ENCODE measurements at regions not wholly inside any gene's neighbourhood (a gene's known extent, or its start where the extent isn't known, plus 50 kb on each side); places are given as distances from the start of the nearest gene placed in this dataset.

DNA sequence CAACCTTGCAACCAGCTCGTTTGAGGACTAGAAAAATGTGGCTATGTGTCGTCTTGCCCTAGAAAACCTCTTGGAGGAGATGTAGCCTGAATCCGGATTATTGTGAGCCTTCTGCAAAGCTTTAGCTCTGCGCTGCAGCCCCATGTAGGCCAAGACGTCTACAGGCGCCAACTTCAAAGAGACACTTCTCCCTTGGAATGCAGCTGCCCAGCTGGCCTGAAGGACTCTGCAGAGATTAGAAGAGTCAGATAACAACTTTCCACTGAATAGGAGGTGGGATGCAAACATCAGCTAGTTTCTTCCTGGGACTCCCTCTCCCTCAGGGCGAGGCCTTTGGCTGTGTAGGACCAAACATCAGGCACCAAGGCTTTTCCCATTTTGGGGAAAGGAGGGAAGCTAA is 356.5 kb upstream of the IL12A start:
- no peaks in the 10 kb centered on the region for H3K4me1 ChIP-seq (ENCODE audit: control insufficient read depth in 3 of 3, insufficient read depth in 3 of 3, low read length in 3 of 3)
- no peak overlapping the region for H3K4me3 ChIP-seq (ENCODE audit: low read length in 3 of 3)
- H3K36me3 ChIP-seq (ENCODE audit: control insufficient read depth in 3 of 3, insufficient read depth in 3 of 3, low read length in 3 of 3): no peaks in the 10 kb centered on the region
- H3K27me3 ChIP-seq (ENCODE audit: control insufficient read depth in 3 of 3, insufficient read depth in 3 of 3, low read length in 3 of 3): no peaks in the 10 kb centered on the region
- H3K9ac ChIP-seq (ENCODE audit: low read depth in 1 of 3, low read length in 3 of 3): no peak overlapping the region
- H3K9me3 ChIP-seq (ENCODE audit: control insufficient read depth in 3 of 3, low read length in 3 of 3): no peaks in the 10 kb centered on the region
- H3K27ac ChIP-seq (ENCODE audit: low read depth, low read length): no peak overlapping the region

DNA sequence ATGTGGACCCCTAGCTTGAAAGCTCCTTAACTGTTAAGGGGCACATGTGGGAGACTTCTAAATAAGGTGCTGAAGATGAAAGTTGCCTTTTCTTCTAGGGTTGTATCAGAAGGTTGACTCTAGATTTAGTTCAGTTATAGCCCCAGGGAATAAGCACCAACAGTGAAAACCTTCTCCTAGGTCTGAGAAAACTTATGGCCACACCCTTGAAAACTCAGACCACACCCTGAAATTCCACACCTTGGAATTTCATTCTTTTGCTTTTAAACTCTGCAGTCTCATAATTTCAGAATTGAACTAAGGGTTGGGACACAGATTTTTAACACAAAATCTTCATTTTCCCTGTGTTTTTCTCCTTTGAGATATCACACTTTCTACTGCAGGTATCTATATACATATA is 355.8 kb upstream of the IL12A start:
- no peaks in the 10 kb centered on the region for H3K36me3 ChIP-seq (ENCODE audit: control insufficient read depth in 3 of 3, insufficient read depth in 3 of 3, low read length in 3 of 3)
- H3K4me1 ChIP-seq (ENCODE audit: control insufficient read depth in 3 of 3, insufficient read depth in 3 of 3, low read length in 3 of 3): no peaks in the 10 kb centered on the region
- H3K9ac ChIP-seq (ENCODE audit: low read depth in 1 of 3, low read length in 3 of 3): no peak overlapping the region
- H3K27ac ChIP-seq (ENCODE audit: low read depth, low read length): no peak overlapping the region
- no peak overlapping the region for H3K4me3 ChIP-seq (ENCODE audit: low read length in 3 of 3)
- no peaks in the 10 kb centered on the region for H3K9me3 ChIP-seq (ENCODE audit: control insufficient read depth in 3 of 3, low read length in 3 of 3)
- no peaks in the 10 kb centered on the region for H3K27me3 ChIP-seq (ENCODE audit: control insufficient read depth in 3 of 3, insufficient read depth in 3 of 3, low read length in 3 of 3)

DNA sequence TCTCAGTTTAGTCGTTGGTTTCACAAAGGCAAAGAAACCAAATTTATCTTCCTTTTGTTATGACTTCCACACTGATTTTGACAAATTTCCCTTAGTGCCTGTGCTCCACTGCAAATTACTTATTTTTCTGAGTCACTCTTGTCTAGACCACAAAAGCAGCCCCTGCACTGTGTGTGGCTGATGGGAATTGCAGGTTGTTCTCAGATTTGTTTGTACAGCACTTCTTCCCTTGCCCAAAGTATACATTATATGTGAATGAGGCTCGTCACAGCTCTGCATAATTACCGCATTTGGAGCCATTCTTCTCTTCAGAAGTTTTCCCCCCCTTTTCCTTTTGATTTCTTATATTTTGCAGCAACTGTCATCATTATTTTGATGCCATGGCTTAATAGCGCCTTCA is 354.2 kb upstream of the IL12A start:
- Histone ChIP-seq H3K36me3 (ENCODE audit: control insufficient read depth in 3 of 3, insufficient read depth in 3 of 3, low read length in 3 of 3) (no peaks in the 10 kb centered on the region), H3K9ac (ENCODE audit: low read depth in 1 of 3, low read length in 3 of 3) (no peak overlapping the region), H3K27ac (ENCODE audit: low read depth, low read length) (no peak overlapping the region), H3K9me3 (ENCODE audit: control insufficient read depth in 3 of 3, low read length in 3 of 3) (no peaks in the 10 kb centered on the region), H3K4me3 (ENCODE audit: low read length in 3 of 3) (no peak overlapping the region), H3K27me3 (ENCODE audit: control insufficient read depth in 3 of 3, insufficient read depth in 3 of 3, low read length in 3 of 3) (no peaks in the 10 kb centered on the region), H3K4me1 (ENCODE audit: control insufficient read depth in 3 of 3, insufficient read depth in 3 of 3, low read length in 3 of 3) (no peaks in the 10 kb centered on the region)

DNA sequence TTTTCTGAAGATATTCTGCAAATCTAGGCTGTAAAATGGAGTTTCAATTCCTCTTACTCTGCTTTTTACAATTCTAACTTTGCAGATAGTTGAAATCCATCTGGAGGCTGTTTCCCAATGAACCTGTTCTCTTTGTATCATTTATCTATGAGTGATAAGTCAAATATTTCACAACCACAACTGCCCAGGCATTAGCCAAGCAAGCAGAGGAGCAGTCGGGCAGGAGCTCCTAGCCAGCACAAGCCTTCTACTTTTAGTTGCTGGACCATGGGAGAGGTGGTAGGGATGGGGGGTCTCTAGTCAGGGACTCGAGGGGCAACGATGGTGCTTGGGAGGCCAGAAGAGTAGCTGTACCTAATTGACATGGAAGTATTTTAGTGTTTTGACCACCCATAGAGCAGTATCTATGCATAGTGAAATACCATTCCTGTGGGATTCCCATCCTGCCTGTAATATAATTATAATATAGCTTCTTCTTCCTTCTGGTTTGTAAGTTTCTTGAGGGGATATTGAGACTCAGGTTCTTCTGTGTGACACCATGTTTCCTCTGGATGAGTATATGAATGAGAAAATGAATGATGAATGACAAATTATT is 353.5 kb upstream of the IL12A start:
- Histone ChIP-seq H3K4me3 (ENCODE audit: low read length in 3 of 3) (no peak overlapping the region), H3K4me1 (ENCODE audit: control insufficient read depth in 3 of 3, insufficient read depth in 3 of 3, low read length in 3 of 3) (no peaks in the 10 kb centered on the region), H3K36me3 (ENCODE audit: control insufficient read depth in 3 of 3, insufficient read depth in 3 of 3, low read length in 3 of 3) (no peaks in the 10 kb centered on the region), H3K9ac (ENCODE audit: low read depth in 1 of 3, low read length in 3 of 3) (no peak overlapping the region), H3K27me3 (ENCODE audit: control insufficient read depth in 3 of 3, insufficient read depth in 3 of 3, low read length in 3 of 3) (no peaks in the 10 kb centered on the region), H3K9me3 (ENCODE audit: control insufficient read depth in 3 of 3, low read length in 3 of 3) (no peaks in the 10 kb centered on the region), H3K27ac (ENCODE audit: low read depth, low read length) (no peak overlapping the region)

DNA sequence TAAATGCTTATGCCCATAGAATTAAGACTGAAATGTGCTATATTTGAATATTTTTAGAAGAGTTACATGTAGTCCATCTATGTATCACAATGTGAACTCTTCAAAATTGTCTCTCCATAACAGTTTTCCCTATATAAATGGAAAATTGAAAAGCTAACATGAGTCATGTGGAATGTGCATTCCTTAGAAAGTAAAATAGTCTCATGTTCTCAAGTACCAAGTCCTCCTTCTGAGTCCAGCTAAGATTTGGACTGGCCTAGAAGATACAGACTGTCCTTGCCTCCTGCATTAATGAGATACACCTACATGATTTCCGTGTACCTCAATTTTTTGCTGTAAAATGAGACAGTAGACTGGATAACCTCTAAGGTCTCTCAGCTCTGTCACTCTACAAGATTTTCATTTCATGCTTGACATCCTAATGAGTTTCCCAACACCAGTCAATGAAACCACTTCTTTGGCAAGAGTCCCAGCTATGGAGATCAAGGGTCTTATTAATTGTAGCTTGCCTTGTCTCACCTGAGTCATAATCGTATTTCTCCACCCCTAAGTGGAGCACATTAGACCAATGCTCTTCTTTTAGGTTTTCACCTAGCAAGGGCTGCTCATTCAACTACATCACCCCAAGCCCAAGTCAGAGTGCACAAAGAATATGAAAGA is 350.6 kb upstream of the IL12A start:
- Histone ChIP-seq H3K27me3 (ENCODE audit: control insufficient read depth in 3 of 3, insufficient read depth in 3 of 3, low read length in 3 of 3) (no peaks in the 10 kb centered on the region), H3K4me1 (ENCODE audit: control insufficient read depth in 3 of 3, insufficient read depth in 3 of 3, low read length in 3 of 3) (no peaks in the 10 kb centered on the region), H3K27ac (ENCODE audit: low read depth, low read length) (no peak overlapping the region), H3K4me3 (ENCODE audit: low read length in 3 of 3) (no peak overlapping the region), H3K9me3 (ENCODE audit: control insufficient read depth in 3 of 3, low read length in 3 of 3) (no peaks in the 10 kb centered on the region), H3K9ac (ENCODE audit: low read depth in 1 of 3, low read length in 3 of 3) (no peak overlapping the region), H3K36me3 (ENCODE audit: control insufficient read depth in 3 of 3, insufficient read depth in 3 of 3, low read length in 3 of 3) (no peaks in the 10 kb centered on the region)

DNA sequence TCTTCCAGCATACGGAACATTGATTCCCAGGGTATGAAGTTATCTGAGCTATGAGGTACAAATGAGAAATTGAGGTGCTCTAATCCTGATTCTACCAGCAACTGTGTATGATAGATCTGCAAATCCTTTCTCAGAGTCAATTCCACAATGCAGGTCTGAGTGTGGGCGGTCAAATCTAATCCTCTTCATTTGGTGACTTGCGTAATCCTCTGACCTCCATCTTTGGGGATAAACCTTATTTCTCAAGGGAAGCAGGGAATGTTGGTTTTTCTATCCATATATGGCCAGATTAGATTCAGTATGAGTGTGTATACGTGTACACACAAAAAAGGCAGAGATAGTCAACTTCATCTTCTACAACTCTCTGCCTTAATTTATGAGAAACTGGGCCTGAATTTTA is 348.4 kb upstream of the IL12A start:
- H3K9ac ChIP-seq (ENCODE audit: low read depth in 1 of 3, low read length in 3 of 3): no peak overlapping the region
- H3K9me3 ChIP-seq (ENCODE audit: control insufficient read depth in 3 of 3, low read length in 3 of 3): no peaks in the 10 kb centered on the region
- H3K27me3 ChIP-seq (ENCODE audit: control insufficient read depth in 3 of 3, insufficient read depth in 3 of 3, low read length in 3 of 3): no peaks in the 10 kb centered on the region
- H3K27ac ChIP-seq (ENCODE audit: low read depth, low read length): no peak overlapping the region
- no peaks in the 10 kb centered on the region for H3K36me3 ChIP-seq (ENCODE audit: control insufficient read depth in 3 of 3, insufficient read depth in 3 of 3, low read length in 3 of 3)
- no peaks in the 10 kb centered on the region for H3K4me1 ChIP-seq (ENCODE audit: control insufficient read depth in 3 of 3, insufficient read depth in 3 of 3, low read length in 3 of 3)
- H3K4me3 ChIP-seq (ENCODE audit: low read length in 3 of 3): no peak overlapping the region

DNA sequence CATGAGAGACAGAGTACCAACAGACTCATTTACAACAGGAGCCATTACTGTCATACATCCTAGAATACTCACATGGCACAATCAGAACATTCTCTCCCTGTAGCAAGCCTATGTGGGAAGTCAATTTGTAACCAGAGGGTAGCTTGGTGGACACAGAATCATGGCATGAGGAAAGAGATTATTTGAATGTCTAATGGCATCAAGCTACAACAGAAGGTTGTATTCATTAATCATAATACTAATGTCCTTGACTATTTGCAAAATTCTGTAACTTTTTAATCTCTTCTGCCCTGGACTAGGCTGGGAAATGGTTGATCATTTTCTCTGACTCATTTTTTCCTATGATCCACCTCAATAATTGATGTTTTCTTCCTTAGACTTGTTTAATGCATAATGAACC is 345.2 kb upstream of the IL12A start:
- Histone ChIP-seq H3K9ac (ENCODE audit: low read depth in 1 of 3, low read length in 3 of 3) (no peak overlapping the region), H3K27me3 (ENCODE audit: control insufficient read depth in 3 of 3, insufficient read depth in 3 of 3, low read length in 3 of 3) (no peaks in the 10 kb centered on the region), H3K4me1 (ENCODE audit: control insufficient read depth in 3 of 3, insufficient read depth in 3 of 3, low read length in 3 of 3) (no peaks in the 10 kb centered on the region), H3K9me3 (ENCODE audit: control insufficient read depth in 3 of 3, low read length in 3 of 3) (no peaks in the 10 kb centered on the region), H3K36me3 (ENCODE audit: control insufficient read depth in 3 of 3, insufficient read depth in 3 of 3, low read length in 3 of 3) (no peaks in the 10 kb centered on the region), H3K27ac (ENCODE audit: low read depth, low read length) (no peak overlapping the region), H3K4me3 (ENCODE audit: low read length in 3 of 3) (no peak overlapping the region)

DNA sequence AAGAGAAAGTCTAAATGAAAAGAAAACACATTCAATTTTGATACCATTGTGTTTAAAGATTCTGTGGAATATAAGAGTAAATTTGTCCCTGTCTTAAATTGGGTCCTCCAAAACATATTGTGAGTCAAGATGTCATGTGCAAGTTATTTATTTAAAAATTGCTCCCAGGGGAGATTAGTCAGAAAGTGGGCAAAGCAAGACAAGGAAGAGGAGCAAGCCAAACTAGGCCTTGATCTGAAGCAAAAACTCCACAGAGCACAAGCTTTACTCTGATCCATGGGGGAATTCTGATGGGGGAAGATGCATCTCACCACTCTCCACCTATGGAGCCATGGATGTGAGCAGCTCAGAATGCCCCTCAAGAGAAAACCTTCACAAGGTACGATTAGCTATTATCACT is 342.8 kb upstream of the IL12A start:
- Histone ChIP-seq H3K27me3 (ENCODE audit: control insufficient read depth in 3 of 3, insufficient read depth in 3 of 3, low read length in 3 of 3) (no peaks in the 10 kb centered on the region), H3K36me3 (ENCODE audit: control insufficient read depth in 3 of 3, insufficient read depth in 3 of 3, low read length in 3 of 3) (no peaks in the 10 kb centered on the region), H3K27ac (ENCODE audit: low read depth, low read length) (no peak overlapping the region), H3K9me3 (ENCODE audit: control insufficient read depth in 3 of 3, low read length in 3 of 3) (no peaks in the 10 kb centered on the region), H3K4me3 (ENCODE audit: low read length in 3 of 3) (no peak overlapping the region), H3K4me1 (ENCODE audit: control insufficient read depth in 3 of 3, insufficient read depth in 3 of 3, low read length in 3 of 3) (no peaks in the 10 kb centered on the region), H3K9ac (ENCODE audit: low read depth in 1 of 3, low read length in 3 of 3) (no peak overlapping the region)

DNA sequence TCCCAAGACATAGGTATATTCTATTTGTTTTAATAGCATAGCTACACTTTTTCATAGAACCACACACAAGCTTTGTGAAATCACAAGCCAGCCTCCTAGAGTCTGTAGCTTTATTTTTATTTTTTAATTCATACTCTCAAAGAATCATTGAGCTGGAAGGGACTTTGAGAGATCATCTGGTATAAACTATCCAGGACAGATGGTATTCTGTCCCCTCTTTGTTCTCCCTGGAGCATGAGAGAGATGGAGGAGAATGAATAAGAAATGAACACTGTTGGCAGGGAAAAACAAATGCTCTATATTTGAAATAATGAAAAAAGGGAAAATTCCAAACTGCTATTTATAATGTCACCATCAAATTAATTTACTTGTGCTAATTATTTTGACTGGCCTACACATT is 338.7 kb upstream of the IL12A start:
- H3K27me3 ChIP-seq (ENCODE audit: control insufficient read depth in 3 of 3, insufficient read depth in 3 of 3, low read length in 3 of 3): no peaks in the 10 kb centered on the region
- H3K36me3 ChIP-seq (ENCODE audit: control insufficient read depth in 3 of 3, insufficient read depth in 3 of 3, low read length in 3 of 3): no peaks in the 10 kb centered on the region
- no peaks in the 10 kb centered on the region for H3K4me1 ChIP-seq (ENCODE audit: control insufficient read depth in 3 of 3, insufficient read depth in 3 of 3, low read length in 3 of 3)
- no peak overlapping the region for H3K4me3 ChIP-seq (ENCODE audit: low read length in 3 of 3)
- no peak overlapping the region for H3K27ac ChIP-seq (ENCODE audit: low read depth, low read length)
- H3K9me3 ChIP-seq (ENCODE audit: control insufficient read depth in 3 of 3, low read length in 3 of 3): no peaks in the 10 kb centered on the region
- H3K9ac ChIP-seq (ENCODE audit: low read depth in 1 of 3, low read length in 3 of 3): no peak overlapping the region

DNA sequence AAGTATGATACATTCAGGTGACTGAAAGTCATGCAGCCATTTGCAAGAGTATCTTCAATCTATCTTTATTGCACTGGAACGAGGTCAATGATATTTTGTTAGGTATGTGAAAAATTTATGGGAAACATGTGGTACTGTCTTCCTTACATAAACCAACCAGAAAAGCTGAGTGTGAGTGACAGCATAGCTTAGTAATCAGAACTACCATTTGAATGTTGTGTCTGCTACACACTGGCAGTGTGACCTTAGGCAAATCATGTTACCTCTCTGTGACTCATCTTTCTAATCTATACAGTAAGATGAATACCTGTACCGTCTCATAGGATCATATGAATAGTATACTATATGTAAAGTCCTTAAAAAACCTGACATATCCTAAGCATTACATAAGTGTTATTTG is 337.9 kb upstream of the IL12A start:
- Histone ChIP-seq H3K36me3 (ENCODE audit: control insufficient read depth in 3 of 3, insufficient read depth in 3 of 3, low read length in 3 of 3) (no peaks in the 10 kb centered on the region), H3K27ac (ENCODE audit: low read depth, low read length) (no peak overlapping the region), H3K4me3 (ENCODE audit: low read length in 3 of 3) (no peak overlapping the region), H3K9ac (ENCODE audit: low read depth in 1 of 3, low read length in 3 of 3) (no peak overlapping the region), H3K4me1 (ENCODE audit: control insufficient read depth in 3 of 3, insufficient read depth in 3 of 3, low read length in 3 of 3) (no peaks in the 10 kb centered on the region), H3K27me3 (ENCODE audit: control insufficient read depth in 3 of 3, insufficient read depth in 3 of 3, low read length in 3 of 3) (no peaks in the 10 kb centered on the region), H3K9me3 (ENCODE audit: control insufficient read depth in 3 of 3, low read length in 3 of 3) (no peaks in the 10 kb centered on the region)
